Fibroblast of skin of abdomen (primary cell): ENCODE measurements at regions not wholly inside any gene's neighbourhood (a gene's known extent, or its start where the extent isn't known, plus 50 kb on each side); places are given as distances from the start of the nearest gene placed in this dataset.

Source experiments
- DNase-seq: peaks from one replicate; pipeline ENCODE4 v3.0.0-alpha.2; 2013

DNA sequence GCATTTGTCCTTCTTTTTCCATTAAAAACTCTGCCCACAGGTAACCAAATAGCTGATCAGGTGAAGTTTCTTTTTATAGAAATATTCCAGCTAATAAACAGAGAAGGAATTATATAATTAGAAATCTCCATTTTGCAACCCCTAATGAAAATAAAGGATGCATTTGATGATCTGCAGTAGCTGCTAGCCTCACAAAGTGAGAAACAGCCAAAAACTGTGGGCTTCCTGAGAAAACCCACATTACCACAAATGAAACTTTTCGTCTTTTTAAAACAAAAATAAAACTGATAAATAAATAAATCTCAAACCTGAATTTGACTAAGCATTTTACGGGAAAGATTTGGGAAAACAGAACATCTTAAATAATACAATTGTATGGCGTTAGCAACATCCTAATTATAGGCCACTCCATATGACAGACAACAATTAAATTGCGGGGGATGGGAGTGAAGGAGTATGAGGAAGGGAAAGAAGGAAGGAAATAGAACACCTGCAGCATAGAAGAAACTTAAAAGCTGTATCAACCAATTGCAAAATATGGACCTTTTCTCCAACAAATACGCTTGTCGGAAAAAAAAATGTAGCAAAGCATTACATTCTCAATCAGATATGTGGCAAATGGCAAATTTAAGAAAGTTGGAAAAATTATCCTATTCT lies 283.0 kb upstream of the ITGA1 start:
- no peak for DNase-seq

DNA sequence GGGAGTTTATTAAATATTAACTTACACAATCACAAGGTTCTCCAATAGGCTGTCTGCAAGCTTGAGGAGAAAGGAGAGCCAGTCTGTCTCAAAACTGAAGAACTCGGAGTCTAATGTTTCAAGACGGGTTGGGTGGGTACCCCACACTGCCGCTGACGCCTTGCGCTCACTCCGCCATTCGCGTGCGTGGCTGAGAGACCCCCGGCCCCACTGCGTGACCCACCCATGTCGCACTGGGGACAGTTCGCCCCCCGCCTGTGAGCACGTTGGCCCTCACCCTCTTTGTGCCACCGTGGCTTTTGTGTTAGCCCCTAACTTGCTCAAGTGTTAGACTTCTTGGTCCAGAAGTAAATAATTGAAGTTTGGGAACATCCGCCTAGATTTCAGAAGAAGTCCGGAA lies 270.0 kb upstream of the ITGA1 start:
- DNase-seq = no peak

DNA sequence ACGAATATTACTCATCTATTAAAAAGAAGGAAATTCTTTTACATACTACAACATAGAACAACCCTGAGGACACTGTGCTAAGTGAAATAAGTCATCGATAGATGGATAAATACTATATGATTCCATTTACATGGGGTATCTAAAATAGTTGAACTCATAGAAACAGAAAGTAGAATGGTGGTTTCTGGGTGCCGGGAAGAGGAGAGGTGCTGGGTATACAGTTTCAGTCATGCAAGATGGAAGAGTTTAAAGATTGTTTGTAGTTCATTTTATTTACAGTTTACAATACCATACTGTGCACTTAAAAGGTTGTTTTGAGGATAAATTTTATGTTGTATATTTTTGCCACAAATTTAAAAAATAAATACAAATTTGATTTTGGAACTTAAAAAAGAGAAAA lies 267.5 kb upstream of the ITGA1 start:
- DNase-seq = no peak

DNA sequence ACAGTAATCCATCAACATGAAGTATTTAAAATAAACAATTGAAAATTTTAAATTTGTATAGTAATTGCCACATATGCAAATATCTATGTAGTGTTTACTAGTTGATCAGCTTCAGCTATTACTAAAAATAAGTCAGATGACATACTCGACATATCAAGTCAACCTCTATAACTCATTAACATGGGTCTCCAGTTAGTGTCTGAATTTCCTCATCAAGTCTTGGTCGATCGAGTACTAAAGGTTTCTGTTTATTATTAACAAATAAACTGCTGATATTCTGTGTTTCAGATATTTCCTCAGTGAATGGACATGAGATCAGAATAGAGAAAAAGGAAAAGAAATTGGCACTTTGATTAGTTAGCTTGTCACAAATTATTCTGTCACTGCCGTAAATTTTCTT lies 266.5 kb upstream of the ITGA1 start:
- DNase-seq = no peak

DNA sequence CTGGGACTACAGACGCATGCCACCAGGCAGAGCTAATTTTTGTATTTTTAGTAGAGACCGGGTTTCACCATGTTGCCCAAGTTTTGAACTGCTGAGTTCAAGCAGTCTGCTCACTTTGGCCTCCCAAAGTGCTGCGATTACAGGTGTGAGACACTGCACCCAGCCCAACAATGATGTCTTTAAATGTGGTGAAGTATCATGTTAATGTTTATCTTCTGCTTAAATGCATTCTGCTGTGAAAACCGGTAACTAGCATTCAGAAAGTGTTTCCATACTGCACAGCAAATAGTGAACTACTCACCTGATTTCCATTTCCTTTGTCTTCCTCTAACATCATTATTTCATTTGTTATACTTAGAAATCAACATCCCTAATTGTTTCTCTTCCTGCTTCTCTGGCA lies 264.0 kb upstream of the ITGA1 start:
- no peak for DNase-seq

DNA sequence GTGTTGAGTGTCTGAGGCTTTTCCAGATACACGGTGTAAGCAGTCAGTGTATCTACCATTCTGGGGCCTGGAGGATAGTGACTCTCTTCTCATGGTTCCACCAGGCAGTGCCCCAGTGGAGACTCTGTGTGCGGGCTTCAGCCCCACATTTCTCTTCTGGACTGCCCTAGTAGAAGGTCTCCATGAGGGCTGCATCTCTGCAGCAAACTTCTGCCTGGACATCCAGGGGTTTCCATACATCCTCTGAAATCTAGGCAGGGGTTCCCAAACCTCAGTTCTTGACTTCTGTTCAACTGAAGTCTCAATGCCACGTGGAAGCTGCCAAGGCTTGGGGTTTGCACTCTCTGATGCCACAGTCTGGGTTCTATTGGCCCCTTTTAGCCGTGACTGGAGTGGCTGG lies 256.6 kb upstream of the ITGA1 start:
- DNase-seq = no peak

DNA sequence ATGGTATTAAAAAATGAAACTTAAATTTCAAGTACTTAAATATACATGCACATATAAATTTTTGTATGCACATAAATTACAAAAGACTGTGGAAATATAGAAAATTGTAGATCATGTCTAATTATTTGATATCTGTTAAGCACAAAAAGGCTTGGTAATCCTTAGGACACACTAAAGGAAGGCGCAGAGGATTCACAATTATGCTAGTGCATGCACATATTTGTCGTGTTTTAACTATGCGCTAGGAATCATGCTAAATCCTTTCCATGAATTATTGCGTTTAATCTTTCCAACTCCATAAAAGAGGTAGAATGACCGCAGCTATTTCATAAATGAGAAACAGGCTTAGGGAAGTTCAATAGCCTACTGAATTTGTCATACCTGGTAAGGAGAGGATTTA lies 244.1 kb upstream of the ITGA1 start:
- no peak for DNase-seq

DNA sequence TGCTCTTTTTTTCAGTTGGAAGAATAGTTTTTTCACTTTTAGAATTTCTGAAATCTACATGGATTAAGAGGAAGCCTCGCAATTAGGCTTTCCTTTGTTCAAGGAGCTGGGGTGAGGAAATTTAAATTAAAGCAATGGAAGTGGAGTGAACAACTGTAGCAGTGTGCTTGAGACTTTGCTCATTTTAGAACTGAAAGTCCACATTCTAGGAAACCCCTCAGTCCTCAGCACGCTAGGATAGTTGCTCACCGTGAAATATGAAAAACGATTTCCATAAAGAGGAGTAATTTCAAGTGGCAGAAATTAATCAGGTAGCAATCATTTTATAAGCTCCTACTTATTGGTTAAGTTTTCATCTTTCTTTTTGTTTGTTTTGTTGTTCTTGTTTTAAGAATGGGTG lies 243.0 kb upstream of the ITGA1 start:
- DNase-seq = no peak

DNA sequence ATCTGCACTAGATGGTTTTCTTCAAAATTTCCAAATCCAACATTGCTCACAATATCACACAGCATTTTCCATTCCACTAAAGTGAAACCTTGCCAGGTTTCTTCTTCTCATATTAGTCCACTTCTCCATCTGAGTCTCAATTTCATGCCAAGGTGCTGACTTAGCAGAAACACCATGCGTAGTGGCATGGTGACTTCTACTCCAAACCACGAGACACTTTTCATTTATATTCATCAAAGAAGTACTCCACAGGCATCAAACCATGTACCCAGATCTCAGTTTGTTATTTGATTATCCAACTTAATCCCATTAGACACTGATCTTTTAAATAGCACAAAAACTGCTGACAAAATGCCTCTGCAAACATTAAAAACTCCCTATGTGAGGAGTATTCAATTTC lies 233.4 kb upstream of the ITGA1 start:
- DNase-seq = no peak

DNA sequence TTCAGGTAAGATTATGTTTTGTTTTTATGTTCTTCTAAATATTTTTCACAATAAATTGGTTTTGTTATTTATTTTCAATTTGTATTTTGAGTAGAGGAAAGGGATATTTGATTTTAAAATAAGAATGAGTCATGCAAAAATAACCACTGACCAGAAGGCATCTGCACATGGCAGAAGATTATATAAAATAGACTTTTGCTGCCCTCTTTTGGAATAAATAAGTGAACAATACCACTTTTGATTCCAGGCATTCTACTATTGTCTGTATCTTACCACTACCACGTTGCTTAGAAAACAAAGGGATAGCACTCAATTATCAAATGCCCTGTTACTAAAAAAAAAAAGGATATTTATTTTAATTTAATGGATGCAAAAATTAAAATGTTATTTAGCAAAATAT lies 227.3 kb upstream of the ITGA1 start:
- no peak for DNase-seq

DNA sequence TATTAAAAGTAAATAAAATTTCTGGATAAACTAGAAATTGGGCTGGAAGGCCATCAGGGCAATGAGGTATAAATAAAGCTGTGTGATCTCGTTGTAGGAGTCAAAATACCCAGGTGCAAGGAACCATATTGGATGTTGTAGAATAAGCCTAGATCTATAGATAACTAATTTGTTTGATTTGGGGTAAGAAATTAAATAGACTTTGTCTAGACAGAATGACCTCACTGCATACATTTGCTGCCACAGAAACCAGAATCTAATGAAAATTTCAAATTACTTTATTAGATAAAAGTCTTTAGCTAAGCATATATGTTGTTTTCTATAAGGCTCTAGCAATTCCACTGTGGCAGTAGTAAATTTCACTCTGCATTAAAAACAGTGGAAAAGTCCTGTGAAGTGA lies 225.2 kb upstream of the ITGA1 start:
- no peak for DNase-seq

DNA sequence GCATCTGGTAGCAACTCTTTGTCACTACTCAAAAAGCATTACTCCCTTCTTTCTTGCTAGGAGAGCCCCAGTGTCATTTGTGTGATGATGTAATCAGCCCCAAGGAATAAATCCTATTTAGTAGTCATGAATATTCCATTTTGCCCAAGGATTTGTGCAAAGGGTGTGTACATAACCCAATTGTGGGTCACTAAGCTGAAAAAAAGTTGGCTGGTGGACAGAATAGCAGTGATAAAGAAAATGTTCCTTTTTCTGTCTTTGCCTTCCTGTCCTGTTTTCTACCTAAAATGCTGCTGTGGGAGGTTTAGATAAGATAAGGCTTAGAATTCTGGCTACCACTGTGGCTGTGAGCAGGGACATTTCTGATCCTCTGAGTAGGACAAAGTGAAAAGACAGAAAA lies 223.1 kb upstream of the ITGA1 start:
- DNase-seq = no peak

DNA sequence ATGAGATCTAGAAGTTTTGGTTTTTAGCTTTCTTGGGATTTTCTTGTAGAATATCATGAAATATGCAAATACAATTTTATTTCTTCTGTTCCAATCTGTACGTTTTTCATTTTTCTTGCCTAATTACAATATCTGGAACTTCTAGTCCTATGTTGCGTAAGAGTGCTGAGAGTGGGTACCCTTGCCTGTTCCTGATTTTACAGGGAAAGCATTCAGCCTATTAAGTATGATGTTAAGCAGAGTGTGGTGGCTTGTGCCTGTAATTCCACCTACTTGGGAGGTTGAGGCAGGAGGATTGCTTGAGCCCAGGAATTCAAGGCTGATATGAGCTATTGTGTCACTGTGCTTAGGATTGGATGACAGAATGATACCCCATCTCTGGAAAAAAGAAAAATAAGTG lies 210.2 kb upstream of the ITGA1 start:
- DNase-seq = no peak

DNA sequence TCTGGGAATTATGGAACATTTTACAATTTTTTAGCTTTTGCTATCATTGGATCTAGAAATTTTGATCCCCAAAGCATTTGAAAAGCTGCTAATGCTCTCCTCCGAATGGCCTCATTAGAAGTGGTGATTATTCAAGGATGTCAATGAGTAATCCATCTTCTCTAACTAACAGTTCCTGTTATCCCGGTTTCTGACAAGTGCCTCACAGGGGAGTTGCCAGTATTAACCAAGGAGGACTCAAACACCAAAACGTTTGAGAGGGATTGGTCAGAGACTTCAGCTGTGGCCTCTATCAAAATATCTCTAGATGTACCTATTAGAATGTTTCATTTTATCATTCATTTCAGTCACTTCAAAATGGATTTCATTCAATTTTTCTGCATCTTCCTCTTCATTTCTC lies 208.3 kb upstream of the ITGA1 start:
- no peak for DNase-seq

DNA sequence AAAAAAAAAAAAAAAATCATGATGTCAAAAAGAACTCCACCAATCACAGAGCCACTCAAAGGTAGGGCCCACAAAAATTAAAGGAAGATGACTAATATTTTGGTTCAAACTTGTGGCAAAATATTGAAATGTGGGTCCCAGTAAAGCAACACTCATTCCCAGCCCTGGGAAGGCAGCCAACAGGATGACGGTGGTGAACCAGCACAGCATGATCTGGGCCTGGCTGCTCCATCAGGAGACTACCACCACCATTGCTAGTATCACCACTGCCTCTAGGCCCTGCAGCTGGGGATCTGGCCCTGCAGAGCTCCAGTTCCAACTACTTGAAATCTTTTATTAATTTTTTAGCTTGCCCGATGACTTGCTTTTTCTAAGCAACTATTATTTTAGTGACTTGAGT lies 206.8 kb upstream of the ITGA1 start:
- peak; percentile 20 for DNase-seq

DNA sequence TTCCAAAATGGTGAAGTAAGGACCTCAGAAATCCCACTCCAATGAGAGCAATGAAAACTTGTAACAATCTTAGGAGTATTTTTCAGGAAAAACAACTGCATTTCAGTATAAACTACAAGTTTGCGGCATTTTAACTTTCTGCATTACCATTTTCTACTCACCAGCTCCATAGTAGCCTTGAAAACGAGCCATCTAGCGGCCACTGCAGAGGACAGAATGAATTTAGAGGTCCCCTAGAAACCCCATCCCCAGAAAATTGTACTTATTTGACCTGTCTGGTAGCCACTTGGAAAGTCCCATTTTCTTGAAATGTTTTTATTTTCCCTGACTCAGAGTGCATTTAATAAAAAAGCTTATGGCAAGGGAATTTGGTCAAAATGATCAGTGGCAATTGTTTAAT lies 205.4 kb upstream of the ITGA1 start:
- no peak for DNase-seq

DNA sequence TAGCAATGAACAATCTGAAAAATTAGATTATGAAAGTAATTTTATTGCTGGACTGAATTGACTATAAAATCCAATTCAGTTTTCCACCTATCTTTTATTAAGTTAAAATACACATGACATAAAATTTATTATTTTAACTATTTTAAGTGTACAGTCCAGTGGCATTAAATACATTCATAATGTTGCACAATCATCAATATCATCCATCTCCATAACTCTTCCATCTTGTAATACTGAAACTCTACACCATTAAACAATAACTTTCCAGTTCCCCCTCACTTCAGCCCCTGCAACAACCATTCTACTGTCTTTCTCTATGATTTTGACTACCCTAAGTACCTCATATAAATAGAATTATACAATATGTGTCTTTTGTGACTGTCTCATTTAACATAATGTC lies 200.6 kb upstream of the ITGA1 start:
- no peak for DNase-seq

DNA sequence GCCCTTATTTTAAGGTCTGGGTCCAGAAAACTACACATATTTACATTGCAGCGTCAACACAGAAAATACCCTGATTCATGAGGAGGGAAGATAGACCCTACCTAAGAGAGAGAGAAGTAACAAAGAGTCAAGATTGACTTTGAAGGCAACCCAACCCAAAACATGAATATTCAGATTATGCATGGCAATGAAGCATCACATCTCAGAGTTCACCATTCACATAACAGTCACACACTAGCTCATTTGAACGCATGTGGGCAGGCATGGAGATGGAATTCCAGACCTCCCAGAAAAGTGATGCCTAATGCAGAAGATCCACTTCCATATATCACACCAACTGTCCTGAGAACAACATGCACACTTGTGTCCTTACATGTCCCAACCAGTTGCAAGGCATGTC lies 190.1 kb upstream of the ITGA1 start:
- DNase-seq = no peak

DNA sequence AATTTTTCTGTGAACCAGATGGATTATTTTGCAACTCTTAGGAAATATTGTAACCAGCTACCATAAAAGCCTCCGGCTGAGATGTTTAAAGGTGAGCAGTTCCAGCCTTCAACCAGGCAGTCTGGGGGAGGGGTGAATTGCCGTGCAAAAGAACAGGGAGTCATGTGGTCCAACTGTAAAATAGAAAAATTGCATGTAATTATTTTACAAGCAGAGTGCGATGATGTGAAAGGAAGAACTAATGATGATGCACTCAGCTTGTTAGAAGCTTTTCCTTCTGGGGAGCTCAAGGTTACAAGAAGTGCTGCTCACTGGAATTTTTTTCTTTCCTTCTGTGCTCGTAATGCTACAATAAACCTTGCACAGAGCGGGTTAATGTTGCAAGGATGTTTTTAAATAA lies 188.7 kb upstream of the ITGA1 start:
- DNase-seq = no peak

DNA sequence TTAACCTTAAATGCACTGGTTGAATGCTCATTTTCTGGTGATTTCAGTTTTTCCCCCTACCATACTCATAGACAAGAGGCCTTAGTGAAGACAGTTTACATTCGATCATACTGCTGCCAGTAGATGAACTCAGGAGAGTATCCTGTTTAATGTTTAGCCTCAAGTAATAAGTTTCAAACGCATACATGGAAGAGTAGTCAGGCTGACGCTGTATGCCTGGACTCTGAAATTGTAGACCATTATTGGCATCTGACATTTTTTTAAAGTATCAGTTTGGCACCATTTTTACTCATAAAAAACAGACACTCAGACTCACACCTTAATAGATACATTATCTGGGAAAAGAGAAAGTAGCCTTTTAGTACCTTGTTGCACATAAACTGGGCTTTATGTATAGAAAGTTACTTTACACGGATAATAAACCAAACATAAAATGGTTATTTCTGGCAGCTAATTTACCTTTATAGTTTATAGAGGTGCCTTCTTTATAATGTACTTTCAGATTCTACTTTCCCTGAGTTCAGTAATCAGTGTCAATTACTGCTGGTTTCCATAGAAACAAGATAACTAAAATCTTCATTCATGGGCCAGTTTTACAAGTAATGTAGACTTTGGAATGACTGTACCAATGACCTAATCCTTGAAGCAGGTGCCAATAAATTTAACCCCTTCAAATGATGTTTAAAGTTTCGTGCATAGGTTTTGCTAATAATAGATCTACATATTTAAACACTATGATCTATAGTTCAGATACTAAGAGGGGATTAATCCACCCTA lies 183.8 kb upstream of the ITGA1 start:
- no peak for DNase-seq

DNA sequence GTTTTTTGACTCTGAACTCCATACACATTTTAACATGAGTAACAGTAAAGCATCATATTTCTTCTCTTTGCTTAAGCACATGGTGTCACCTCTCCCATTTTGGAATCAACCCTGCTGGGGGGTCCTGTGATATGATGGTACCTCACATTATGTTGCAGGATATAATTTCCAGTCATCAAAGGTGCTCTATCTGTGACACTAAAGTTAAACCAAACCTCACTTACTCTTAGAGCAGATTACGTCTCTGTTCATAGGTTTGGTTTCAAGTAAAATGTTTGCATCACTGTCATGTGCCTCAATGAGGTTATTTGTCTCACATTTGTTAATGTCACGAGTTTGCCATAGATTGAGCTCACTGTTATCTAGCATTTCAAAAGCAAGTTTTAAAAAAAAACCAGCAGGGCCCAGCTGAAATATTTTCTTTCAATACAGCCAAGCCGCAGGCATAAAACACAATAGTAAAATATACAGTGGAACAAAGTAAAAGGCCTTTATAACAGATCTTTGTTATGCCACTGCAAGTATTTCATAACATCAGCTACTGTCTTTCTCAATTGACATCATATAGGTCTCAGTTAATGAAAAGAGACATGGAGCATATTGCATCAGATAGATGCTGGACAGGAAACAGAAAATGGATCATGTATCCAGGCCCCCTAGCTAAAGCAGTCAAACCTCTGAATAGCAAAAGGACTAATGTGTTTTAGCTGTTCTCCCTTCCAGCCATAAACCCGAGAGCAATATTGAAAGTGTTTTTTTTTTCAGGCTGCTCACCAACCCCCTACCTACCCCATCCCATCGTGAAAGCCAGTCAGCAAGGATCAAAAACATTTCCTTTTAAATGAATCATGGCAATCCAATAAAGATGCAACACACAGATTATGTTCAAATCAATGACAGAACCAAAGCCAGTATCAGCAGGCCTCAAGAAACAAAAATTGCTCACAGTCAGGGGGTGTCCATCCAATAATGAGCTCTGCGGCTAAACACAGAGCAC lies 182.1 kb upstream of the ITGA1 start:
- peak; percentile 1 for DNase-seq

DNA sequence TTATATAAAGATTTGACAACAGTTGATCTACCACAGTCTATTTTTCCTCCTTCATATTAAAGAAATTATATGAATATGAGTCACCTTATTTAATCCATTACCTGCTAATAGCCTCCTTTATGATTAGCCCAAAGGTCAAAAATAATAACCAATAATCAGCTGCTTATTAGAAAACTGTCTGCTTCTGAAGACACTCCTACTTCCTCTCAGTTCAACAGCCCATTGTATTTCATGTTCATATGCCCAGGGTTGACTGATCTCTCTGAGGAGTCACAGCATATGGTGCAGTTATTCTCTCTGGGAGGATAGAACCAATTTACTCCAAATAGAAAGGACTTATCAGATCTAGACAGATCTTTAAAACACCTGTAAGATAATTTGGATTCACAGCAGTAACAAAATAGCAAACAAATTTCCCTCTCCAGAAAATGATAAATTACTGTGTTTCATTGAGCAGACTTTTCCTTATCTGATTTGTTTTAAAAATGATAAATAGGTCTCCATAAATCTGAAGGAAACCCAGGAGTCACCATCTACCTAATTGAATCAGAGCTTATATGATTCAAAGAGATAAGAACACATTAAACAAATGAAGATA lies 180.4 kb upstream of the ITGA1 start:
- no peak for DNase-seq

DNA sequence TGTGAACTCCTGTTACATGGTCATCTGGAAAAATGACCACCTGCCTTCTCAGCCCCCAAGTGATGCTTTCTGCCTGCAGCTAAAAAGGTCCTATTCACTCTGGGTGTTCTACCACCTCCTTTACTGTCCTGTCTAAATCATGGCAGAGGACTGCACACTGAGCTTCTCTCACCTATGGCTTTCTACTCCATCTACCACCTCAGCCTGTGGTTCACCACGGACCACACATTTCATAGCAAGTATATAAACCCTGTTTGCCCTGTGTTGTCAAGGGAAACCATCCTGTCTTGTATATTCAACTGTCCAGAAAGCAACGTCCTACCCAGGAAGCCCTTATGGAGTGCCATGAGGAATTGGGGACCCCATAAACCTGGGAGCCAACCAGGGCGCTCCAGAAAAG lies 167.4 kb upstream of the ITGA1 start:
- no peak for DNase-seq
